ENCODE measurements at regions not wholly inside any gene's neighbourhood (a gene's known extent, or its start where the extent isn't known, plus 50 kb on each side); places are given as distances from the start of the nearest gene placed in this dataset.
"Not testable (repeated sequence)": the region's sequence is repeated elsewhere in the genome, so short reads cannot be mapped to it uniquely, and the experiment has no call there.

GRCh38 chr4:173736840-173737239, 206.8 kb upstream of the HAND2 start:
- Histone ChIP-seq H3K9ac (no peak overlapping the region), H3K27me3 (ENCODE audit: insufficient read depth, low read depth) (no peaks in the 10 kb centered on the region), H3K27ac (no peak overlapping the region), H3K36me3 (ENCODE audit: insufficient read depth) (no peaks in the 10 kb centered on the region), H2AFZ (ENCODE audit: low read depth) (no peak overlapping the region), H3K79me2 (ENCODE audit: insufficient read depth, low read depth) (no peaks in the 10 kb centered on the region), H3K4me2 (no peak overlapping the region), H4K20me1 (ENCODE audit: insufficient read depth) (no peaks in the 10 kb centered on the region), H3K4me3 (IDR thresholded peaks at IDR 0.05; ENCODE audit: insufficient read depth, low read depth, low read length) (no peak overlapping the region), H3K4me1 (ENCODE audit: low read depth, poor library complexity, severe bottlenecking) (no peaks in the 10 kb centered on the region)
- no peak for TF ChIP-seq CTCF (conservative IDR thresholded peaks at IDR 0.05; ENCODE audit: low read depth, low read length)

- no peaks in the 10 kb centered on the region for H3K36me3 ChIP-seq (ENCODE audit: insufficient read depth)
- no peak overlapping the region for H2AFZ ChIP-seq (ENCODE audit: low read depth)
- H3K79me2 ChIP-seq (ENCODE audit: insufficient read depth, low read depth), result no peaks in the 10 kb centered on the region
- no peaks in the 10 kb centered on the region for H3K4me1 ChIP-seq (ENCODE audit: low read depth, poor library complexity, severe bottlenecking)
- H3K4me2 ChIP-seq, result no peak overlapping the region
- TF ChIP-seq CTCF (conservative IDR thresholded peaks at IDR 0.05; ENCODE audit: low read depth, low read length), result no peak
- H3K4me3 ChIP-seq (IDR thresholded peaks at IDR 0.05; ENCODE audit: insufficient read depth, low read depth, low read length), result no peak overlapping the region
- H3K27ac ChIP-seq, result no peak overlapping the region
- H3K9ac ChIP-seq, result no peak overlapping the region
- H3K27me3 ChIP-seq (ENCODE audit: insufficient read depth, low read depth), result no peaks in the 10 kb centered on the region
- no peaks in the 10 kb centered on the region for H4K20me1 ChIP-seq (ENCODE audit: insufficient read depth)
Observed at GRCh38 chr4:173735585-173735984, 205.6 kb upstream of the HAND2 start.

GRCh38 chr4:173735049-173735448, 205.0 kb upstream of the HAND2 start:
- no peak for TF ChIP-seq CTCF (conservative IDR thresholded peaks at IDR 0.05; ENCODE audit: low read depth, low read length)
- Histone ChIP-seq H3K4me3 (IDR thresholded peaks at IDR 0.05; ENCODE audit: insufficient read depth, low read depth, low read length) (no peak overlapping the region), H3K9ac (no peak overlapping the region), H2AFZ (ENCODE audit: low read depth) (no peak overlapping the region), H3K4me1 (ENCODE audit: low read depth, poor library complexity, severe bottlenecking) (no peaks in the 10 kb centered on the region), H3K79me2 (ENCODE audit: insufficient read depth, low read depth) (no peaks in the 10 kb centered on the region), H4K20me1 (ENCODE audit: insufficient read depth) (no peaks in the 10 kb centered on the region), H3K27ac (no peak overlapping the region), H3K27me3 (ENCODE audit: insufficient read depth, low read depth) (no peaks in the 10 kb centered on the region), H3K4me2 (no peak overlapping the region), H3K36me3 (ENCODE audit: insufficient read depth) (no peaks in the 10 kb centered on the region)

- no peaks in the 10 kb centered on the region for H3K4me1 ChIP-seq (ENCODE audit: low read depth, poor library complexity, severe bottlenecking)
- no peaks in the 10 kb centered on the region for H4K20me1 ChIP-seq (ENCODE audit: insufficient read depth)
- H2AFZ ChIP-seq (ENCODE audit: low read depth), result no peak overlapping the region
- H3K4me3 ChIP-seq (IDR thresholded peaks at IDR 0.05; ENCODE audit: insufficient read depth, low read depth, low read length), result no peak overlapping the region
- H3K79me2 ChIP-seq (ENCODE audit: insufficient read depth, low read depth), result no peaks in the 10 kb centered on the region
- no peaks in the 10 kb centered on the region for H3K36me3 ChIP-seq (ENCODE audit: insufficient read depth)
- H3K27me3 ChIP-seq (ENCODE audit: insufficient read depth, low read depth), result no peaks in the 10 kb centered on the region
- TF ChIP-seq CTCF (conservative IDR thresholded peaks at IDR 0.05; ENCODE audit: low read depth, low read length), result no peak
- no peak overlapping the region for H3K27ac ChIP-seq
- no peak overlapping the region for H3K9ac ChIP-seq
- H3K4me2 ChIP-seq, result no peak overlapping the region
Observed at GRCh38 chr4:173731257-173731656, 201.2 kb upstream of the HAND2 start.

GRCh38 chr4:173722075-173722474, 192.0 kb upstream of the HAND2 start:
- H4K20me1 ChIP-seq (ENCODE audit: insufficient read depth), result no peaks in the 10 kb centered on the region
- H3K27ac ChIP-seq, result no peak overlapping the region
- H3K4me3 ChIP-seq (IDR thresholded peaks at IDR 0.05; ENCODE audit: insufficient read depth, low read depth, low read length), result no peak overlapping the region
- no peak for TF ChIP-seq CTCF (conservative IDR thresholded peaks at IDR 0.05; ENCODE audit: low read depth, low read length)
- no peak overlapping the region for H3K9ac ChIP-seq
- no peaks in the 10 kb centered on the region for H3K36me3 ChIP-seq (ENCODE audit: insufficient read depth)
- no peaks in the 10 kb centered on the region for H3K4me1 ChIP-seq (ENCODE audit: low read depth, poor library complexity, severe bottlenecking)
- H3K4me2 ChIP-seq, result no peak overlapping the region
- no peaks in the 10 kb centered on the region for H3K27me3 ChIP-seq (ENCODE audit: insufficient read depth, low read depth)
- no peaks in the 10 kb centered on the region for H3K79me2 ChIP-seq (ENCODE audit: insufficient read depth, low read depth)
- H2AFZ ChIP-seq (ENCODE audit: low read depth), result no peak overlapping the region

- H3K9ac ChIP-seq; H3K79me2 ChIP-seq (ENCODE audit: insufficient read depth, low read depth); H3K36me3 ChIP-seq (ENCODE audit: insufficient read depth); H2AFZ ChIP-seq (ENCODE audit: low read depth); H3K4me1 ChIP-seq (ENCODE audit: low read depth, poor library complexity, severe bottlenecking); H3K27me3 ChIP-seq (ENCODE audit: insufficient read depth, low read depth); H3K4me2 ChIP-seq; H3K27ac ChIP-seq; H3K4me3 ChIP-seq (IDR thresholded peaks at IDR 0.05; ENCODE audit: insufficient read depth, low read depth, low read length); H4K20me1 ChIP-seq (ENCODE audit: insufficient read depth): not testable (repeated sequence)
Observed at GRCh38 chr4:173718504-173718903, 188.5 kb upstream of the HAND2 start.
